ENCODE measurements at regions not wholly inside any gene's neighbourhood (a gene's known extent, or its start where the extent isn't known, plus 50 kb on each side); places are given as distances from the start of the nearest gene placed in this dataset.

- WGBS: 74% methylated on average over 8 of the region's 8 CpGs
- Histone ChIP-seq H3K36me3 (no peaks in the 10 kb centered on the region), H3K9me3 (no peaks in the 10 kb centered on the region), H3K4me1 (replicated peaks) (no peaks in the 10 kb centered on the region), H3K4me3 (no peak overlapping the region), H3K27me3 (replicated peaks; ENCODE audit: insufficient read depth) (no peaks in the 10 kb centered on the region), H3K27ac (no peak overlapping the region)
- TF ChIP-seq POLR2A (IDR thresholded peaks at IDR 0.05) (no peak), CTCF (IDR thresholded peaks at IDR 0.05) (no peak), POLR2AphosphoS5 (IDR thresholded peaks at IDR 0.05) (no peak)
- intact Hi-C loops (cut with DNase I): no loop called here
- no peak for DNase-seq (ENCODE audit: low spot score)
Observed at GRCh38 chr10:71036297-71036966, 148.1 kb upstream of the PCBD1 start.

GRCh38 chr10:71038091-71038633 is 149.8 kb upstream of the PCBD1 start:
- no peaks in the 10 kb centered on the region for H3K27me3 ChIP-seq (replicated peaks; ENCODE audit: insufficient read depth)
- H3K27ac ChIP-seq: no peak overlapping the region
- intact Hi-C loops (cut with DNase I): no loop called here
- no peaks in the 10 kb centered on the region for H3K9me3 ChIP-seq
- WGBS: 67% methylated on average over 3 of the region's 3 CpGs
- H3K36me3 ChIP-seq: no peaks in the 10 kb centered on the region
- H3K4me1 ChIP-seq (replicated peaks): no peaks in the 10 kb centered on the region
- TF ChIP-seq POLR2A (IDR thresholded peaks at IDR 0.05) (no peak), POLR2AphosphoS5 (IDR thresholded peaks at IDR 0.05) (no peak), CTCF (IDR thresholded peaks at IDR 0.05) (no peak)
- DNase-seq (ENCODE audit: low spot score): no peak
- H3K4me3 ChIP-seq: no peak overlapping the region

- intact Hi-C loops (cut with DNase I): no loop called here
- Histone ChIP-seq H3K4me1 (replicated peaks) (no peaks in the 10 kb centered on the region), H3K4me3 (no peak overlapping the region), H3K9me3 (no peaks in the 10 kb centered on the region), H3K27me3 (replicated peaks; ENCODE audit: insufficient read depth) (no peaks in the 10 kb centered on the region), H3K27ac (no peak overlapping the region), H3K36me3 (no peaks in the 10 kb centered on the region)
- DNase-seq (ENCODE audit: low spot score): no peak
- TF ChIP-seq CTCF (IDR thresholded peaks at IDR 0.05) (no peak), POLR2AphosphoS5 (IDR thresholded peaks at IDR 0.05) (no peak), POLR2A (IDR thresholded peaks at IDR 0.05) (no peak)
- WGBS: 100% methylated on average over 2 of the region's 2 CpGs
Observed at GRCh38 chr10:71038921-71039320, 150.6 kb upstream of the PCBD1 start.

- no peak overlapping the region for H3K27ac ChIP-seq
- TF ChIP-seq POLR2A (IDR thresholded peaks at IDR 0.05) (no peak), CTCF (IDR thresholded peaks at IDR 0.05) (no peak), POLR2AphosphoS5 (IDR thresholded peaks at IDR 0.05) (no peak)
- no peaks in the 10 kb centered on the region for H3K27me3 ChIP-seq (replicated peaks; ENCODE audit: insufficient read depth)
- H3K36me3 ChIP-seq: no peaks in the 10 kb centered on the region
- no peak overlapping the region for H3K4me3 ChIP-seq
- no peak for DNase-seq (ENCODE audit: low spot score)
- H3K4me1 ChIP-seq (replicated peaks): no peaks in the 10 kb centered on the region
- H3K9me3 ChIP-seq: no peaks in the 10 kb centered on the region
- 57% methylated on average over 9 of the region's 9 CpGs for WGBS
- intact Hi-C loops (cut with DNase I): no loop called here
Observed at GRCh38 chr10:71039551-71039950, 151.2 kb upstream of the PCBD1 start.

- WGBS: 68% methylated on average over 4 of the region's 4 CpGs
- DNase-seq (ENCODE audit: low spot score): no peak
- Histone ChIP-seq H3K27ac (no peak overlapping the region), H3K36me3 (no peaks in the 10 kb centered on the region), H3K4me1 (replicated peaks) (no peaks in the 10 kb centered on the region), H3K27me3 (replicated peaks; ENCODE audit: insufficient read depth) (no peaks in the 10 kb centered on the region), H3K4me3 (no peak overlapping the region), H3K9me3 (no peaks in the 10 kb centered on the region)
- intact Hi-C loops (cut with DNase I): no loop called here
- no peak for TF ChIP-seq POLR2A (IDR thresholded peaks at IDR 0.05)
- TF ChIP-seq POLR2AphosphoS5 (IDR thresholded peaks at IDR 0.05): no peak
- TF ChIP-seq CTCF (IDR thresholded peaks at IDR 0.05): no peak
Observed at GRCh38 chr10:71040343-71040742, 152.0 kb upstream of the PCBD1 start.
